Muscle of leg (tissue), 3 donors: ENCODE measurements at regions not wholly inside any gene's neighbourhood (a gene's known extent, or its start where the extent isn't known, plus 50 kb on each side); places are given as distances from the start of the nearest gene placed in this dataset.
A peak's percentile ranks its signal among the peaks of the same experiment; 100 is the strongest.
"Not testable (repeated sequence)": the region's sequence is repeated elsewhere in the genome, so short reads cannot be mapped to it uniquely, and the experiment has no call there.

Source experiments
- DNase-seq: peaks from one replicate; pipeline ENCODE4 v3.0.0; 2013
- H3K27ac ChIP-seq: one replicate; pipeline ENCODE4 v1.5.1; 2013; ENCODE audit warnings: mild to moderate bottlenecking, low read length, control low read depth
- H3K27me3 ChIP-seq: one replicate; pipeline ENCODE4 v1.6.1; 2013; ENCODE audit warnings: low read length; ENCODE audit not compliant: control insufficient read depth, insufficient read depth
- H3K36me3 ChIP-seq: one replicate; pipeline ENCODE4 v1.6.1; 2013; ENCODE audit warnings: low read length; ENCODE audit not compliant: control insufficient read depth, insufficient read depth
- H3K4me1 ChIP-seq: one replicate; pipeline ENCODE4 v1.6.1; 2013; ENCODE audit warnings: low read length; ENCODE audit not compliant: control insufficient read depth, insufficient read depth
- H3K4me3 ChIP-seq: one replicate; pipeline ENCODE4 v1.5.1; 2013; ENCODE audit warnings: low read length, control low read depth
- H3K9me3 ChIP-seq: replicated peaks from 2 replicates; pipeline ENCODE4 v1.6.1; 2013; ENCODE audit warnings: low read depth, low read length; ENCODE audit not compliant: control insufficient read depth
- WGBS: methylation state at CpG from one replicate; pipeline ENCODE4 v1.1.5; 2013; ENCODE audit warnings: missing lambda C conversion rate; ENCODE audit not compliant: insufficient coverage; 5-methylcytosine and 5-hydroxymethylcytosine counted together

GRCh38 chr12:64552510-64552909 is 57.8 kb upstream of the RASSF3 start:
- H3K27me3 ChIP-seq, H3K9me3 ChIP-seq, H3K4me1 ChIP-seq, H3K36me3 ChIP-seq, H3K27ac ChIP-seq, DNase-seq, H3K4me3 ChIP-seq: not testable (repeated sequence)
- WGBS, result 95% methylated on average over 4 of the region's 7 CpGs

GRCh38 chr12:64553689-64554088 is 56.6 kb upstream of the RASSF3 start:
- 100% methylated on average over 1 of the region's 2 CpGs for WGBS

GRCh38 chr12:64556231-64556630 is 54.1 kb upstream of the RASSF3 start:
- Histone ChIP-seq H3K4me1 (peaks cover 15% of the 10 kb centered on the region), H3K9me3 (no peaks in the 10 kb centered on the region), H3K27me3 (no peaks in the 10 kb centered on the region), H3K36me3 (no peaks in the 10 kb centered on the region), H3K27ac (no peak overlapping the region), H3K4me3 (no peak overlapping the region)
- WGBS, result 100% methylated on average over 2 of the region's 4 CpGs
- no peak for DNase-seq

More at GRCh38 chr12:64553689-64554088, 56.6 kb upstream of the RASSF3 start:
- H3K4me1 ChIP-seq, H3K9me3 ChIP-seq, H3K27me3 ChIP-seq, DNase-seq, H3K27ac ChIP-seq, H3K36me3 ChIP-seq, H3K4me3 ChIP-seq: not testable (repeated sequence)

GRCh38 chr12:64558754-64559153 is 51.5 kb upstream of the RASSF3 start:
- WGBS, result 79% methylated on average over 5 of the region's 7 CpGs
- no peak for DNase-seq
- no peak overlapping the region for H3K4me3 ChIP-seq
- no peaks in the 10 kb centered on the region for H3K36me3 ChIP-seq
- peaks cover 21% of the 10 kb centered on the region for H3K4me1 ChIP-seq
- H3K27me3 ChIP-seq, result no peaks in the 10 kb centered on the region
- H3K27ac ChIP-seq, result no peak overlapping the region
- H3K9me3 ChIP-seq, result no peaks in the 10 kb centered on the region

- H3K9me3 ChIP-seq, result no peaks in the 10 kb centered on the region
- DNase-seq, result peak; percentile 91
- H3K27me3 ChIP-seq, result no peaks in the 10 kb centered on the region
- peak overlapping the region; percentile 45 for H3K27ac ChIP-seq
- no peaks in the 10 kb centered on the region for H3K36me3 ChIP-seq
- H3K4me3 ChIP-seq, result no peak overlapping the region
- peaks cover 25% of the 10 kb centered on the region for H3K4me1 ChIP-seq
- WGBS, result 60% methylated on average over 9 of the region's 12 CpGs
Observed at GRCh38 chr12:64560396-64561301, 49.6 kb upstream of the RASSF3 start.
